ENCODE measurements at regions not wholly inside any gene's neighbourhood (a gene's known extent, or its start where the extent isn't known, plus 50 kb on each side); places are given as distances from the start of the nearest gene placed in this dataset.
"Not testable (repeated sequence)": the region's sequence is repeated elsewhere in the genome, so short reads cannot be mapped to it uniquely, and the experiment has no call there.

DNA sequence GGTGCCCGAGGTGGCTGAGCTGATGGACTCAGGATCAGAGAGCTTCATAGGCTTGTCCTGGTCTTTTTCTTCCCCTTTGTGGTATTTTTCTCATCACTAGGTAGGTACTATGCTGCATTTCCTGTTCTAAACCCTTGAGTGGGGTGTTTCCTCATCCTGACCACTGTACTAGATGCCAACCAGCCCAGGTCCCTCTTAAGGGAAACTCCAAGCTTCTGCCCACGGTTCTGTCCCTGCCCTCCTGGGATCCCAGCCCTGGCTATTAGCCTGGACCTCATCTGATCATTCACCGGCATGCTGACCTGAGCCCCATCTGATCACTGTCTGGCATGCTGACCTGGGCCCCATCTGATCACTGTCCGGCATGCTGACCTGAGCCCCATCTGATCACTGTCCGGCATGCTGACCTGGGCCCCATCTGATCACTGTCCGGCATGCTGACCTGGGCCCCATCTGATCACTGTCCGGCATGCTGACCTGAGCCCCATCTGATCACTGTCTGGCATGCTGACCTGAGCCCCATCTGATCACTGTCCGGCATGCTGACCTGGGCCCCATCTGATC lies 207.6 kb downstream of the NDUFA10 start:
- not testable (repeated sequence) for H3K27me3 Mint-ChIP-seq; H3K36me3 Mint-ChIP-seq (ENCODE audit: low read depth); H3K4me1 Mint-ChIP-seq; DNase-seq; H3K27ac Mint-ChIP-seq; ATAC-seq; H3K9me3 Mint-ChIP-seq; H3K4me3 Mint-ChIP-seq

DNA sequence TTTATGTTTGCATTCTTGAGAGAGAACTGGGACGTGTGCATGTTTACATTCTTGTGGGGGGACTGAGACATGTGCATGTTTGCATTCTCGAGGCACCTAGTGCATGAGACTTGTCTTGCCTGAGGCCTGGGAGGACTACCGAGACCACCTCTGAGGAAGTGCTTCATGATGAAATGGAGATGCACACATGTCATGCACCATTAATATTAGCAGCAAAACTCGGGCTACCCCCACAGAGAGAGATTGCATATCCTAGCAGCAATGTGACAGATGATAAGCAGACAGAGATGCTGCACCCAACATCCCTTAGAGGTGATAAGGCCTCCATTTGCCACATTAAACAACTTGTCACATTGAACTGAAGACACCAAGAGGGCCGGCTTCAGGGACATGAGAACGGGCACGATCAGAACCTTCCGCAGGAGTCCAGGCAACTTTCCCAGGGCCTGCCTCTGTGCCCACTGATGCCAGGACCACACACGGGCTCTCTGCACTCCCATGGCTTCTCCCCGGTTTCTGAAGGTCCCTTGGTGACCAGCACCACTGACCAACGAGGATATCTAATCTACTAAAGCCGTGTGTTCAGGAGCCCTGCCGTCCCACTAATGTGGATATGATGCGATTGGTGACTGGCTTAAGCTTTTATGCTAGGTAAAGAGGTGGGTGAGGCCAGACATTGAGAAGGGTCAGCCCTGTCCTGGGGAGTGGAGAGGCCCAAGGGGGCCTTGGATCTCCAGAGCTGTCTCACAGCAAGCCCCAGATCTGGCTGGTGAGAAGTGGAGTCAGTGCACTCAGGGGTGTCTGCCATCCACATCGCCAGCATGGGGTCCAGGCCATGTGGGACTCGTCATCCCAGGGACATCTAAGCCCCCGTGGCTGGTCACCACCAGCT lies 208.3 kb downstream of the NDUFA10 start:
- Mint-ChIP-seq H3K27ac (no peak overlapping the region), H3K36me3 (ENCODE audit: low read depth) (no peaks in the 10 kb centered on the region), H3K4me1 (no peaks in the 10 kb centered on the region), H3K27me3 (no peaks in the 10 kb centered on the region), H3K9me3 (no peaks in the 10 kb centered on the region), H3K4me3 (no peak overlapping the region)
- no peak for ATAC-seq
- no peak for DNase-seq

DNA sequence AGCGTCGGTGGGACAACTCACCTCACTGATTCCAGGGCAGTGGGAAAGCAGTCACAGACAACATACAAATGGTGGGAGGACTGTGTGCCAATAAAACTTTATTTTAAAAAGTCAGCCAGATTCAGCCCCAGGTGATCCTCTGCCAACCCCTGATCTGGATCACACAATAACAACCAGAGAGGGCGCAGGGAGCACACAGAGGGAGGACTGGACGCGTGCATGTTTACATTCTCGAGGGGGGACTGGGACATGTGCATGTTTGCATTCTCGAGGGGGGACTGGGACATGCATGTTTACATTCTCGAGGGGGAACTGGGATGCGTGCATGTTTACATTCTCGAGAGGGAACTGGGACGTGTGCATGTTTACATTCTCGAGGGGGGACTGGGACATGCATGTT lies 209.5 kb downstream of the NDUFA10 start:
- H3K27ac Mint-ChIP-seq, result no peak overlapping the region
- no peak for DNase-seq

DNA sequence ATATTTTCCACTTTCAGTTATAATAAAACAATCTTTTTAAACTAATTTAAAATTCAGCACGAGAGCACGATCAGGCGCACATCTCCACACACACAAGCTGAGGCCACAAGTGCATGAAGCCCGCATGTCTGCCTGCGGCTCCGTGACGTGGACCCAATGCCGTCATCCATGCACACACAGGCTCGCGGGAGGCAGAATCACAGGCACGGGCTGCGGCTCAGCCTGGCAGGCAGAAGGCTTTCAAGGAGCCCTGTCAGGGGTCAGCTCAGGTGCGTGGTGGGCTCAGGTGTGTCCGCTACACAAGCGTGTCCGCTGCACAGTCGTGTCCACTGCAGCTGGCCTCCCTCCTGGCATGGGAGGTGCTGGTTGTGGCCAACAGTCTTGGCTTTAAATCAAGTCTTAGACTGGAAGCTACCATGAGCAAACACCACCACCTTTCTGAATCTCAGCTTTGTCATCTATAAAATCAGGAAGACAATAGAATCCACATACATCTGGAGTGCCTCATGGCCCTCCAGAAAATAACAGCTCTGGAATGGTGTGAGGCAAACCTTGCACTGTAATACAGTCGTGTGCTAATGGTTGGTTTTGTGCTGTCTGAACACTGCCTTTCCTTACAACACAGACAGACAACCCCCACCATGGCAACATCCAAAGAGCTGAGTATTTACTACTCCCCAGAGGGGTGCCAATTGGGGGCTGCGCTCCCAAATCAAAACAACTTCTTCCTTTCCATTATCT lies 210.1 kb downstream of the NDUFA10 start:
- Mint-ChIP-seq H3K27me3 (no peaks in the 10 kb centered on the region), H3K9me3 (no peaks in the 10 kb centered on the region), H3K4me3 (no peak overlapping the region), H3K27ac (no peak overlapping the region), H3K36me3 (ENCODE audit: low read depth) (no peaks in the 10 kb centered on the region), H3K4me1 (no peaks in the 10 kb centered on the region)
- DNase-seq (no peak), ATAC-seq (no peak)

More for the DNA sequence above, 209.5 kb downstream of the NDUFA10 start:
- Mint-ChIP-seq H3K27me3 (no peaks in the 10 kb centered on the region), H3K9me3 (no peaks in the 10 kb centered on the region), H3K4me3 (no peak overlapping the region), H3K4me1 (no peaks in the 10 kb centered on the region), H3K36me3 (ENCODE audit: low read depth) (no peaks in the 10 kb centered on the region)
- ATAC-seq, result no peak

DNA sequence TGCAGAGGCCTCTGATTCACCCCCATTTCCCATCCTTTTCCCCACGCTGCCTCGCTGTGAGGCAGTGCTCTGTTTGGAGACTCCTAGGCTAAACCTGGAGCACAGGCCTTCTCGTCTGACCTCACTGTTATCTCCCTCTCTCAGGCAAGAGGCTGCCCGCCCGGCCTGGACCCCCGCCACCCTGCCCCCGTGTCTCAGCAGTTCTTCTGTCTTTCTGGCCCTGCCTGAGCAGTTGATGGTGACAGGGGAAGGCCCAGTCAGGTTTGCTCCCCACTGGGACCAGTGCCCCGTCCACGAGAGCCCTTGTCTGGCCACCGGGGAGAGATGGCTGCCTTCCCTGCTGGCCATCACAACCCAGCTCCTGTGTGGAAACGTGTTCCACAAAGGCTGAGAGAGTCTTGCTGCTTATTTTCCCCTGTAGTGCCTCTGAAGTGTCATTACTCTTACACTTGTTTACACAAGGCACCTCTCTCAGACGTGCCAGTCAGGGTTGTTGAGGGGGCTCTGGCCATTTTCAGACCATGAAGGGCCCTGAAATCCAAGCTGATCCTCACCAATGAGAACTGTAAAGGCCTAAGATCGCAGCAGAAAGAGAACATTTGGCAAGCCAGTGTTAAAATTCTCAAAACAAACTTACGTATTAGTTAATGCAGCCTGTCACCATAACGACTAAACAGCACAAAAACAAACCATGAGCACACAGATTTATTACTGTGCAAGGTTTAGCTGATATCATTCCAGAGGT lies 210.9 kb downstream of the NDUFA10 start:
- no peaks in the 10 kb centered on the region for H3K4me1 Mint-ChIP-seq
- no peak overlapping the region for H3K27ac Mint-ChIP-seq
- no peak for DNase-seq

DNA sequence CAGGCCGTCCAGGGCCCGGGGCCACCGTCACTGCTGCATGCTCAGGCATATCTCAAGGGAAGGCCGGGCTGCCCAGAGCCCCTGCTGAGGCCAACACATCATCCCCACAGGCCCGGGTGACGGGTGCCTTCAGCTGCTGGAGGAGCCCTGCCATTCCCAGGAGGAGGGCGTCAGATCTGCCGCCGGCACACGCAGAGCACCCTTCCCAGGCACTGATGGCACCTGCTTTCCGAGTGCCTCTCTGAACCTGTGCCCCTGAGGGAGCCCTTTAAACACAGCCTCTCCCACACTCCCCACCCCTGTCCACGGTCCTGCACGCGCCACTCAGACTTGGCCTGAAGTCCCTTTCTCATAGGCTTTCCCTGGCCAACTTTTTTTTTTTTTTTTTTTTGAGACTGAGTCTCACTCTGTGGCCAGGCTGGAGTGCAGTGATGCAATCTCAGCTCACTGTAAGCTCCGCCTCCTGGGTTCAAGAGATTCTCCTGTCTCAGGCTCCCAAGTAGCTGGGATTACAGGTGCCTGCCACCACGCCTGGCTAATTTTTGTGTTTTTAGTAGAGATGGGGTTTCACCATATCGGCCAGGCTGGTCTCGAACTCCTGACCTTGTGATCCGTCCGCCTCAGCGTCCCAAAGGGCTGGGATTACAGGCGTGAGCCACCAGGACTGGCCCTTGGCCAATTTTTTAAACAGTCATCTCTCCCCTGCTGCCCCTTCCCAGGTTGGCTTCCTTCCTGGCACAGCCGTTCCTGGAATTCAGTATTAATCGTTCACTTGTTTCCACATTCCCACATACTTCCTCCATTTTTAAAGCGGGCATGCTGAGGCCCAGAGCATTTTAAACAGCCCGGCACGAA lies 211.7 kb downstream of the NDUFA10 start:
- no peaks in the 10 kb centered on the region for H3K36me3 Mint-ChIP-seq (ENCODE audit: low read depth)
- no peak overlapping the region for H3K27ac Mint-ChIP-seq
- no peaks in the 10 kb centered on the region for H3K4me1 Mint-ChIP-seq
- peaks cover 2% of the 10 kb centered on the region for H3K27me3 Mint-ChIP-seq
- ATAC-seq (no peak), DNase-seq (no peak)
- no peaks in the 10 kb centered on the region for H3K9me3 Mint-ChIP-seq
- no peak overlapping the region for H3K4me3 Mint-ChIP-seq

More for the DNA sequence above, 210.9 kb downstream of the NDUFA10 start:
- Mint-ChIP-seq H3K9me3 (no peaks in the 10 kb centered on the region), H3K4me3 (no peak overlapping the region), H3K27me3 (no peaks in the 10 kb centered on the region), H3K36me3 (ENCODE audit: low read depth) (no peaks in the 10 kb centered on the region)
- ATAC-seq, result no peak

DNA sequence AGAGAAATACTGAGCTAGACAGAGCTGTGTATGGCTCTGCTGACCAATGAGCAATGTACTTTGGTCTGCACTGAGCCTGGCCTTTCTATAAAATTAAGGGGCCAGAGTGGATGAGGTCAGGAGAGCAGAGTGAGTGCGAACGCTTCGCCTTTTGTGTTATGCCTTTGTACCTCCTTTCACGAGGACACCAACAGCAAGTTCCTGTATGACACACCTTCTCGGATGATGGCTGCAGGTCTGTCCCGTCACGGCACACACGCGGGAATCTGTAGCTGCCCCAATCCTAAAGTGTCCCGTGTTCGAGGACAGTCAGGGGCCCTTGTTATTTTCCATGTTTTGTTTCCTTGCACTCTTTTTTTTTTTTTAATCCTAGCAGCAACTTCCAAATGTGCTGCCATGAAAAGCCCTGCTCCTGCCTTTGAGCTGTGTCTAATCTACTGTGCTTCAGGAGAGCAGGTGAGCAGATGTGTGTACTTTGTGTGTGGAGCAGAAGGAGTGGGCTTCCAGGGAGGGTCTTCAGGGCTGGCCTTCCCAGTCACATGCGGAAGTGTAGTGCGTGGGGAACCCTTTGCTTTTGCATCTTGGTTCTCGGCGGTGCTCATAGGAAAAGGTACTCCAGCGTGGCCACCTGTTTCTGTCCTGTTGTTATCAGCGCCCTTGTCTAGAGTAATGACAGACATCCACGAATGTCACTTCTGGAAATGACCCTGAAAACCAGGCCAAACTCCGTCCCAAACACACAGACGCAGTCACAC lies 213.2 kb downstream of the NDUFA10 start:
- Mint-ChIP-seq H3K27ac (no peak overlapping the region), H3K9me3 (no peaks in the 10 kb centered on the region), H3K4me1 (no peaks in the 10 kb centered on the region), H3K4me3 (no peak overlapping the region), H3K36me3 (ENCODE audit: low read depth) (no peaks in the 10 kb centered on the region), H3K27me3 (peaks cover 2% of the 10 kb centered on the region)
- DNase-seq, result no peak
- no peak for ATAC-seq

DNA sequence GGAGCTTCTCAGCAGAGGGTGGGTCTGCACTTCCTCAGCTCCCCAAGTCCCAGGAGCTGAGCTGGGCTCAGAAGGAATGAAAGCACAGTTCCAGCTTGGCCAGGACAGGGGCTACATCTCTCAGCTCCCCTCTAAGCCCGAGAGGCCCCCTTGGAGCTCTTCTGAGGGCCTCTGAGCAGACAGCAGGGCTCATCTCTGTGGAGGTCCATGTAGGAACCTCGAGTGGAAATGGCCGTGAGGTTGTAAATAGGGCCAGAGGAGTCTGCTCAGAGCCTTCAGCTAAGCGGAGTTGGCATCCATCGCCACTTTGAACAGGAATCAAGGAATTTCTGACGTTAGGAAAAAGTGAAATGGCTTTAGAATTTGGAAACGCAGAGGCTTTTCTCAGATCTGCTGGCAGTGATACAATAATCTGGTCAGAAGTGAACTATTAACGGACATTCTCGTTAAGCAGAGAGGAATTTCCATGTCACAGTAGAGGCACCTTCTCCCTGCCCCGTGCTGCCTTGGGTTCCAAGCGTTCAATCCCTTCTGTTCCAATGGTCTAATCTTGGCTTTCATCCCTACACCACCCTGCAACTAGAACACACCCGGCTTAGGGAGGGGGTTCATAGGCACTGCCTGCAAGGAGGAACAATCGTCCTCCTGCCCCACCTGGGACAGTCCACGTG lies 213.9 kb downstream of the NDUFA10 start:
- Mint-ChIP-seq H3K4me3 (no peak overlapping the region), H3K27ac (no peak overlapping the region), H3K27me3 (peaks cover 2% of the 10 kb centered on the region), H3K9me3 (no peaks in the 10 kb centered on the region), H3K4me1 (no peaks in the 10 kb centered on the region), H3K36me3 (ENCODE audit: low read depth) (no peaks in the 10 kb centered on the region)
- DNase-seq (no peak), ATAC-seq (no peak)

DNA sequence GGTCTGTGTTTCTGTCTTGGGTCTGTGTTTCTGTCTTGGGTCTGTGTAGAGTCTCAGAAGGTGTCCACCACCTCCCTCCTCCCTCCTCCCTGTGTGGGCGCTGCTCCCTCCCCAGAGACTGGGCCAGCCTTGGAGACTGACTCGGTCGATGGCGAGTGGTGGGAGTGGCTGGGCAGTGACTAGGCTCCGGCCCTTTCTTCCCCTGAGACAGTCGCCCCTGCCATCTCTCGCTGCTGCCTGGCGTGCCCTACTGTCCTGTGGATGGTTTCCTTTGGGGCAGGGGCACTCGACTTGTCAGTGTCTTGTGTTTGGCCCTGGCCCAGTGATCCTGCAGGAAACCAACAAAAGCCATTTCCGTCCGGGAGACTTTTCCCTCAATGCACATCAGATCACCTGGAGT lies 215.8 kb downstream of the NDUFA10 start:
- no peak overlapping the region for H3K27ac Mint-ChIP-seq
- DNase-seq (no peak), ATAC-seq (no peak)

DNA sequence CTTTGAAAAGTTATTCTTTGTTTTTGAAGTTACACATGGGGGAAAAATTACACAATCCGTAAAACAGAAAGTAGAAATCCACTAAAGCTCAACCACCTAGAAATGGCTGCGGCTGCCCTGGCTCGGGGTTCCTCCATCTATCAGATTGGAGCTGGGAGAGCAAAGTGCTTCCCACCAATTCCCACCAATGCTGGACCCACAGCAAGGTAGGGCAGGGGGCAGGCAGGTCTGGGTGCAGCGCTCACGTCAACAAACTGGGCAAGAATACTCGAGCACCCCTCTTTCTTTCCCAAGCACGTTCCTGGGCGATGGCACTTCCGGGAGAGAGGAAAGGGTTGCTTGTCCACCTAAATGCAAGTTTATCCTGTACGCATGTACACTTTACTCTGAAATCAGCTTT lies 217.6 kb downstream of the NDUFA10 start:
- Mint-ChIP-seq H3K4me3 (no peak overlapping the region), H3K36me3 (ENCODE audit: low read depth) (no peaks in the 10 kb centered on the region), H3K27me3 (peaks cover 2% of the 10 kb centered on the region), H3K9me3 (no peaks in the 10 kb centered on the region), H3K4me1 (no peaks in the 10 kb centered on the region), H3K27ac (no peak overlapping the region)
- DNase-seq, result no peak
- ATAC-seq, result no peak

More for the DNA sequence above, 215.8 kb downstream of the NDUFA10 start:
- no peaks in the 10 kb centered on the region for H3K4me1 Mint-ChIP-seq
- H3K4me3 Mint-ChIP-seq, result no peak overlapping the region
- peaks cover 2% of the 10 kb centered on the region for H3K27me3 Mint-ChIP-seq
- H3K9me3 Mint-ChIP-seq, result no peaks in the 10 kb centered on the region
- H3K36me3 Mint-ChIP-seq (ENCODE audit: low read depth), result no peaks in the 10 kb centered on the region

DNA sequence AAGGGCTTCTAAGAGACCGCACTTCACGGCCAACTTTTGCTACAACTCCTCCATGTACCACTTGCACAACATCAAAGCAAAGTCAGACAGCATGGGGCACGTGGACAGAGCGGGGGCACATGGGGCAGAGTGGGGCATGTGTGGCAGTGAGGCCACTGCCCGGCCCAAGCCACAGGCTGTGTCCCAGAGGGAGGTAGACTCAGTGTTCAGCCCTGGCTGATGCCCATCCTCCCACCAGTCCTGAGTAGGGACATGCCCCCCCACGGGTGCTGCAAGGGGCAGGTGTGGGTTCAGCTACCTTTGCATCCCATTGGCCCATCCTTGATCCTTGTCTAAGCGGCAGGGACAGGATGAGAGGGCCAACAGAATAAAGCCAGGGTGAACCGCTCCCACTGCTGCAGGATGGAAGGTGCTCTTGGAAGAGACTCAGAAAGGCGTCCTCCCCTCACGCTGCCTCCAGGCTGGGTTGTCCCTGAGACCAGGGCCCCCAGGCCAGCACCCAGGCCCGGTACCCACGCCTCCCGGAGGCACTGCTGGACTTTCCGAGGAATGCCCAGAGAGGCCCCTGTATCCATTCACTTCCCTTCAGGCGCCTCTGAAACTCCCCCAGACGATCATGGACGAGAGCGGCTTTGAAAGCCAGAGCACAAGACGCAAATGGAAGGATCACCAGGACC lies 218.2 kb downstream of the NDUFA10 start:
- no peaks in the 10 kb centered on the region for H3K9me3 Mint-ChIP-seq
- ATAC-seq (no peak), DNase-seq (no peak)
- H3K27ac Mint-ChIP-seq, result no peak overlapping the region
- H3K4me1 Mint-ChIP-seq, result no peaks in the 10 kb centered on the region
- peaks cover 4% of the 10 kb centered on the region for H3K27me3 Mint-ChIP-seq
- no peak overlapping the region for H3K4me3 Mint-ChIP-seq
- no peaks in the 10 kb centered on the region for H3K36me3 Mint-ChIP-seq (ENCODE audit: low read depth)

DNA sequence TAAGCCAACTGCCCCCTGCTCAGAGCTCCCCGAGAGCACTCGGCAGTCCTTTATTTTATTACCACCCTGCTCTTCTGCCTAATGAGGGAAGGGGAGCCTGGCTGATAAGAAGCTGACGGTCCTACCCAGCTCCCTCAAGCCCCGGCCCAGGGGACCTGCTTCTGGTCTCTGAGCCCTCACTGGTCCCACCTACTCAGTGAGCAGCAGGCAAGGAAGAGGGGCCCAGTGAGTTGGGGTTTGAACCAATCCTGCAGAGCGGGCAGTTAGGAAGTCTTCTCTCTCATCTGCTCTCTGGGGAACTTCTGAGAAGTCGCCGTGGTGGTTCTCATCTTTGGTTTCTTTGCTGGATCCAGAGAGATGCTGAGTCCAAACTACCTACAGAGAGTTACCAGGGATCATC lies 218.9 kb downstream of the NDUFA10 start:
- ATAC-seq (no peak), DNase-seq (no peak)
- no peak overlapping the region for H3K27ac Mint-ChIP-seq
- H3K4me3 Mint-ChIP-seq, result no peak overlapping the region
- H3K9me3 Mint-ChIP-seq, result no peaks in the 10 kb centered on the region
- peaks cover 4% of the 10 kb centered on the region for H3K27me3 Mint-ChIP-seq
- H3K36me3 Mint-ChIP-seq (ENCODE audit: low read depth), result no peaks in the 10 kb centered on the region
- no peaks in the 10 kb centered on the region for H3K4me1 Mint-ChIP-seq

Measured in activated naive CD8-positive, alpha-beta T cell treated with anti-CD3 and anti-CD28 coated beads, Interleukin-2, amount 50 U/mL, for 24 hours (primary cell).